A204.1 (cell line): ENCODE measurements at regions not wholly inside any gene's neighbourhood (a gene's known extent, or its start where the extent isn't known, plus 50 kb on each side); places are given as distances from the start of the nearest gene placed in this dataset.
"Not testable (repeated sequence)": the region's sequence is repeated elsewhere in the genome, so short reads cannot be mapped to it uniquely, and the experiment has no call there.

Source experiments
- FAIRE-seq: peaks from 2 replicates; lab custom pipeline; 2012; peaks lifted over from hg19 to GRCh38; lab: Jason Lieb, UNC

- FAIRE-seq, result no peak
These were observed 346.6 kb upstream of the GNPDA2 start for GRCh38 chr4:45072981-45073380.

- FAIRE-seq, result no peak
These were observed 338.4 kb upstream of the GNPDA2 start for GRCh38 chr4:45064741-45065140.

- no peak for FAIRE-seq
These were observed 337.3 kb upstream of the GNPDA2 start for GRCh38 chr4:45063696-45064095.

- FAIRE-seq, result no peak
These were observed 336.7 kb upstream of the GNPDA2 start for GRCh38 chr4:45062935-45063545.

- FAIRE-seq, result no peak
These were observed 317.6 kb upstream of the GNPDA2 start for GRCh38 chr4:45043911-45044310.

GRCh38 chr4:45036677-45037076 lies 310.3 kb upstream of the GNPDA2 start:
- no peak for FAIRE-seq

GRCh38 chr4:45033676-45034419 lies 307.5 kb upstream of the GNPDA2 start:
- no peak for FAIRE-seq

- no peak for FAIRE-seq
These were observed 303.7 kb upstream of the GNPDA2 start for GRCh38 chr4:45030059-45030458.

- FAIRE-seq, result no peak
These were observed 281.2 kb upstream of the GNPDA2 start for GRCh38 chr4:45007508-45007907.

GRCh38 chr4:45006078-45006477 lies 279.7 kb upstream of the GNPDA2 start:
- no peak for FAIRE-seq

- FAIRE-seq, result no peak
These were observed 278.6 kb upstream of the GNPDA2 start for GRCh38 chr4:45004847-45005565.

- FAIRE-seq, result no peak
These were observed 278.0 kb upstream of the GNPDA2 start for GRCh38 chr4:45004326-45004725.

GRCh38 chr4:44996276-44996845 lies 270.0 kb upstream of the GNPDA2 start:
- no peak for FAIRE-seq

- FAIRE-seq, result no peak
These were observed 261.7 kb upstream of the GNPDA2 start for GRCh38 chr4:44988011-44988410.

GRCh38 chr4:44985938-44986337 lies 259.6 kb upstream of the GNPDA2 start:
- no peak for FAIRE-seq

GRCh38 chr4:44985152-44985551 lies 258.8 kb upstream of the GNPDA2 start:
- FAIRE-seq, result no peak

GRCh38 chr4:44984083-44984482 lies 257.7 kb upstream of the GNPDA2 start:
- FAIRE-seq, result no peak

- no peak for FAIRE-seq
These were observed 256.7 kb upstream of the GNPDA2 start for GRCh38 chr4:44983083-44983482.

- FAIRE-seq, result no peak
These were observed 251.7 kb upstream of the GNPDA2 start for GRCh38 chr4:44978020-44978419.

GRCh38 chr4:44965435-44966095 lies 239.2 kb upstream of the GNPDA2 start:
- FAIRE-seq, result no peak

GRCh38 chr4:44964086-44964485 lies 237.7 kb upstream of the GNPDA2 start:
- not testable (repeated sequence) for FAIRE-seq

- no peak for FAIRE-seq
These were observed 234.8 kb upstream of the GNPDA2 start for GRCh38 chr4:44961001-44961755.
